Liver (tissue), 8 donors: ENCODE measurements at regions not wholly inside any gene's neighbourhood (a gene's known extent, or its start where the extent isn't known, plus 50 kb on each side); places are given as distances from the start of the nearest gene placed in this dataset.

Source experiments
- DNase-seq: peaks from one replicate; pipeline ENCODE4 v3.0.0-alpha.2; 2017; ENCODE audit warnings: low spot score
- H3K27ac ChIP-seq, 2 donors: one replicate each; pipeline ENCODE4 v1.7.0; 2013; ENCODE audit warnings: inconsistent platforms in 2 of 2, low read length in 2 of 2, control low read depth in 1 of 2, low read depth in 1 of 2, mild to moderate bottlenecking in 1 of 2
- H3K27me3 ChIP-seq, 4 donors: one replicate each; pipeline versions ENCODE4 v1.6.1 to v1.7.0; 2013; ENCODE audit warnings: low read length in 3 of 4, inconsistent platforms in 1 of 4, mild to moderate bottlenecking in 1 of 4, moderate library complexity in 1 of 4; ENCODE audit not compliant: control insufficient read depth in 4 of 4, insufficient read depth in 4 of 4
- H3K36me3 ChIP-seq, 4 donors: one replicate each; pipeline versions ENCODE4 v1.6.1 to v1.7.0; 2013; ENCODE audit warnings: low read length in 3 of 4, mild to moderate bottlenecking in 3 of 4, low read depth in 1 of 4, moderate library complexity in 1 of 4; ENCODE audit not compliant: control insufficient read depth in 4 of 4, insufficient read depth in 3 of 4
- H3K4me1 ChIP-seq, 4 donors: one replicate each; pipeline versions ENCODE4 v1.6.1 to v1.7.0; 2013; ENCODE audit warnings: low read length in 3 of 4, mild to moderate bottlenecking in 3 of 4, moderate library complexity in 1 of 4; ENCODE audit not compliant: control insufficient read depth in 4 of 4, insufficient read depth in 4 of 4
- H3K4me3 ChIP-seq, 3 donors: one replicate each; pipeline versions ENCODE4 v1.6.1 to v1.7.0; 2013; ENCODE audit warnings: low read length in 3 of 3, control low read depth in 1 of 3, low read depth in 1 of 3, mild to moderate bottlenecking in 1 of 3
- H3K9ac ChIP-seq, 2 donors: one replicate each; pipeline ENCODE4 v1.7.0; 2013; ENCODE audit warnings: low read length in 2 of 2, mild to moderate bottlenecking in 2 of 2, moderate library complexity in 2 of 2, control low read depth in 1 of 2, low read depth in 1 of 2
- H3K9me3 ChIP-seq, 4 donors: one replicate each; pipeline versions ENCODE4 v1.6.1 to v1.7.0; 2013; ENCODE audit warnings: low read length in 3 of 4; ENCODE audit not compliant: control insufficient read depth in 4 of 4
- ATF3 ChIP-seq: IDR thresholded peaks from 2 replicates; pipeline ENCODE4 v1.6.1; 2016; ENCODE audit warnings: antibody characterized with exemption
- CTCF ChIP-seq: fragments of 150-350 bp; IDR thresholded peaks from 2 replicates; pipeline ENCODE4 v1.5.1; 2017; ENCODE audit warnings: improper control_type of control experiment, low read depth, low read length; ENCODE audit not compliant: missing input control
- EGR1 ChIP-seq, 2 donors: IDR thresholded peaks; 2 replicates each; pipeline ENCODE4 v1.6.1; 2016 to 2018; ENCODE audit warnings: antibody characterized with exemption in 2 of 2, low read depth in 2 of 2
- FOXA1 ChIP-seq: IDR thresholded peaks from 2 replicates; pipeline ENCODE4 v1.6.1; 2016; ENCODE audit warnings: antibody characterized with exemption
- GABPA ChIP-seq, 2 donors: IDR thresholded peaks in 1 of 2; conservative IDR thresholded peaks in 1 of 2; 2 replicates each; pipeline ENCODE4 v1.6.1; 2016; ENCODE audit warnings: antibody characterized with exemption in 2 of 2, mild to moderate bottlenecking in 1 of 2, moderate library complexity in 1 of 2
- HNF4G ChIP-seq: IDR thresholded peaks from 2 replicates; pipeline ENCODE4 v1.6.1; 2016; ENCODE audit warnings: antibody characterized with exemption
- JUND ChIP-seq, 2 donors: IDR thresholded peaks; 2 replicates each; pipeline ENCODE4 v1.6.1; 2016; ENCODE audit warnings: antibody characterized with exemption in 2 of 2
- RAD21 ChIP-seq, 2 donors: IDR thresholded peaks; 2 replicates each; pipeline ENCODE4 v1.6.1; 2016; ENCODE audit warnings: antibody characterized with exemption in 2 of 2, mild to moderate bottlenecking in 2 of 2
- SP1 ChIP-seq: IDR thresholded peaks from 2 replicates; pipeline ENCODE4 v1.6.1; 2018; ENCODE audit warnings: antibody characterized with exemption, mild to moderate bottlenecking
- ZBTB33 ChIP-seq: IDR thresholded peaks from 2 replicates; pipeline ENCODE4 v1.6.1; 2016; ENCODE audit warnings: antibody characterized with exemption
- WGBS: extraction: QIAGEN DNeasy Blood & Tissue Kit; methylation state at CpG from one replicate; pipeline ENCODE4 v1.1.7; 2013; 5-methylcytosine and 5-hydroxymethylcytosine counted together
- TF ChIP-seq, protein P1 (sequence below): IDR thresholded peaks from 2 replicates; pipeline ENCODE4 v1.6.1; 2016; ENCODE audit warnings: antibody characterized with exemption
- donor health status: healthy.
- donor health status: healthy.
- donor health status: healthy.
- donor health status: healthy.
- donor health status: healthy.

GRCh38 chr11:101726988-101727387 is 143.2 kb upstream of the TRPC6 start:
- DNase-seq = no peak
- no peak overlapping the region for H3K4me3 ChIP-seq
- H3K27me3 ChIP-seq = no peaks in the 10 kb centered on the region
- no peaks in the 10 kb centered on the region for H3K9me3 ChIP-seq
- TF ChIP-seq HNF4G (no peak), ATF3 (no peak), FOXA1 (no peak), SP1 (no peak), RAD21 (IDR thresholded peaks at IDR 0.05) (no peak), CTCF (no peak), JUND (IDR thresholded peaks at IDR 0.05) (no peak), GABPA (IDR thresholded peaks at IDR 0.05 in 1 of 2, conservative IDR thresholded peaks at IDR 0.05 in 1 of 2) (no peak), EGR1 (IDR thresholded peaks at IDR 0.05; ENCODE audit: low read depth in 2 of 2) (no peak)
- no peaks in the 10 kb centered on the region for H3K4me1 ChIP-seq
- no peak overlapping the region for H3K27ac ChIP-seq
- no peak overlapping the region for H3K9ac ChIP-seq
- WGBS = 63% methylated on average over 1 of the region's 1 CpG
- H3K36me3 ChIP-seq = no peaks in the 10 kb centered on the region

DNA sequence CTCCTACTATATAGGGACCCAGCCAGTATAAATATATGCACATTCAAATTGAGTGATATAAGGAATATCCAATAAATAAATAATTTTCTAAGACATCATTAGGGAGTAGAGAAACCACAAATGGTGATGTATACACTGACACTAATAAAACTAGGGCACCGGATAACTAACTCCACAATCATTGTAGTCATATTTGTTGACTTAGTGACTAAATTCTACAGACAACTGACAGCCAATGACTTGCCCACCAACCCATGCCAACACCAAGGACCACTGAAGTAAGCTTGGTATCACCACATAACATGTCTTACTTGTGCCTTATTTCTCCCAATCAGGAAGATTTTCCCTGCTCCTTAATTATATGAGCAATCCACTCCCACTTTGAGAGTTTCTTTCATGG is 139.6 kb upstream of the TRPC6 start:
- Histone ChIP-seq H3K9me3 (no peaks in the 10 kb centered on the region), H3K4me3 (no peak overlapping the region), H3K27me3 (no peaks in the 10 kb centered on the region), H3K4me1 (no peaks in the 10 kb centered on the region), H3K9ac (no peak overlapping the region), H3K36me3 (no peaks in the 10 kb centered on the region), H3K27ac (no peak overlapping the region)
- TF ChIP-seq, protein P1, sequence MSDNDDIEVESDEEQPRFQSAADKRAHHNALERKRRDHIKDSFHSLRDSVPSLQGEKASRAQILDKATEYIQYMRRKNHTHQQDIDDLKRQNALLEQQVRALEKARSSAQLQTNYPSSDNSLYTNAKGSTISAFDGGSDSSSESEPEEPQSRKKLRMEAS = no peak
- TF ChIP-seq GABPA (IDR thresholded peaks at IDR 0.05 in 1 of 2, conservative IDR thresholded peaks at IDR 0.05 in 1 of 2) = no peak
- no peak for DNase-seq
- WGBS = 81% methylated on average over 1 of the region's 1 CpG

DNA sequence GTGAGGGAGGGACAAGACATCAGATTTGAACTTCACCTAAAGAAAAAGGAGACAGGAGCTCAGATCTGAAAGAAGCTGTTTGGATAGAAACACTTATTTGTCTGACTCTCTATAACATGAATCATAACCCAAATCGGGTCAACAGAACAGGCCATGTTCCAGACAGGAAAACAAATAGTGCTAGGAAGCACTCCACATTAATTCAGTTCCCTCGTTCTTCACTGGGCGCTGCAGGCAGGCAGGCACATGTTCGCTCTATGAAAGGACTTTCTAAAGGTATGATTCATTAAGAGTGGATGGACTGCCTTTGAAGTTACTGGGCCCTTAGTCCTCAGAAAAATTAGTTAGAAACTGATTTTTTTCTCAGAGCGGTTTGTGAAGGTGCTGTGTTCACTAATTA is 137.5 kb upstream of the TRPC6 start:
- H3K4me1 ChIP-seq = no peaks in the 10 kb centered on the region
- WGBS = 81% methylated on average over 5 of the region's 5 CpGs
- no peak for DNase-seq
- no peak for TF ChIP-seq ZBTB33
- no peak overlapping the region for H3K27ac ChIP-seq
- no peaks in the 10 kb centered on the region for H3K27me3 ChIP-seq
- no peak overlapping the region for H3K9ac ChIP-seq
- H3K9me3 ChIP-seq = no peaks in the 10 kb centered on the region
- no peak overlapping the region for H3K4me3 ChIP-seq
- H3K36me3 ChIP-seq = no peaks in the 10 kb centered on the region
